Peyer's patch (tissue), 4 donors: ENCODE measurements at regions not wholly inside any gene's neighbourhood (a gene's known extent, or its start where the extent isn't known, plus 50 kb on each side); places are given as distances from the start of the nearest gene placed in this dataset.

ENCODE experiments used
- DNase-seq, 3 donors: peaks; one replicate each; pipeline ENCODE4 v3.0.0-alpha.2; 2017 to 2019
- H3K27ac ChIP-seq, 4 donors: fragments of 200-600 bp; sonication (generic); one replicate each; pipeline ENCODE4 v1.5.1; 2016 to 2019
- H3K27me3 ChIP-seq, 2 donors: fragments of 200-600 bp; sonication (generic); one replicate each; pipeline ENCODE4 v1.5.1; 2019
- H3K36me3 ChIP-seq, 3 donors: fragments of 200-600 bp; sonication (generic); one replicate each; pipeline ENCODE4 v1.5.1; 2016 to 2019
- H3K4me1 ChIP-seq, 4 donors: fragments of 200-600 bp; sonication (generic); one replicate each; pipeline ENCODE4 v1.5.1; 2016 to 2019
- H3K4me3 ChIP-seq, 4 donors: fragments of 200-600 bp; sonication (generic); 1 replicate in 3 of 4; 2 replicates in 1 of 4; pipeline ENCODE4 v1.5.1; 2016 to 2019; ENCODE audit warnings: mild to moderate bottlenecking in 1 of 4
- H3K9me3 ChIP-seq, 4 donors: fragments of 200-600 bp; sonication (generic); one replicate each; pipeline ENCODE4 v1.5.1; 2016 to 2019; ENCODE audit warnings: mild to moderate bottlenecking in 1 of 4
- POLR2A ChIP-seq, 2 donors: fragments of 450-650 bp; IDR thresholded peaks; one replicate each; pipeline ENCODE4 v1.5.1; 2017; ENCODE audit warnings: antibody characterized with exemption in 2 of 2, mild to moderate bottlenecking in 2 of 2, moderate library complexity in 2 of 2
- TF ChIP-seq, protein P1 (sequence below), 6 experiments: fragments of 450-650 bp in 4 of 6; fragments of 200-600 bp in 2 of 6; sonication (generic) in 1 of 6; IDR thresholded peaks; one replicate each; pipeline ENCODE4 v1.5.1; 2017 to 2019; ENCODE audit warnings: antibody characterized with exemption in 6 of 6, mild to moderate bottlenecking in 3 of 6, moderate library complexity in 1 of 6

DNA sequence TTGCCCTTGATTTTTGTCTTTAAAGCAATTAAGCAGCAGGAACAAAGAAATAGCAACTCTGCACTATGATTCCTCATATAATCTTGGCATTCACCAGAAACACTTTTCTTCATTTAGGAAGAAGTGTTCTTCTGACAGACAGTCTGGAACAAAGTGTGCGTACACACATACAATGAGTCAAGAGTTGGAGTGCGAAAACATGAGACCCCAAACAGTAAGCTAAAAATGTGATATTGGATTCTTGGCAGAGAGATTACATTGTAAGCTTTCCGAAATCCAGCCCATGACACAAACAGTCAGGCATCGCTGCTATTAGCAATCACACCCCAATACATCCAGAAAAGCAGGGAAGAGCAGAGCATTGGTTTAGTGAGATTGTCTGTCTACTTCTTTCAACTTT lies 306.7 kb upstream of the TBC1D5 start:
- H3K27me3 ChIP-seq: no peaks in the 10 kb centered on the region
- no peaks in the 10 kb centered on the region for H3K36me3 ChIP-seq
- no peak overlapping the region for H3K4me3 ChIP-seq
- no peak overlapping the region for H3K27ac ChIP-seq
- H3K9me3 ChIP-seq: no peaks in the 10 kb centered on the region
- TF ChIP-seq, protein P1, sequence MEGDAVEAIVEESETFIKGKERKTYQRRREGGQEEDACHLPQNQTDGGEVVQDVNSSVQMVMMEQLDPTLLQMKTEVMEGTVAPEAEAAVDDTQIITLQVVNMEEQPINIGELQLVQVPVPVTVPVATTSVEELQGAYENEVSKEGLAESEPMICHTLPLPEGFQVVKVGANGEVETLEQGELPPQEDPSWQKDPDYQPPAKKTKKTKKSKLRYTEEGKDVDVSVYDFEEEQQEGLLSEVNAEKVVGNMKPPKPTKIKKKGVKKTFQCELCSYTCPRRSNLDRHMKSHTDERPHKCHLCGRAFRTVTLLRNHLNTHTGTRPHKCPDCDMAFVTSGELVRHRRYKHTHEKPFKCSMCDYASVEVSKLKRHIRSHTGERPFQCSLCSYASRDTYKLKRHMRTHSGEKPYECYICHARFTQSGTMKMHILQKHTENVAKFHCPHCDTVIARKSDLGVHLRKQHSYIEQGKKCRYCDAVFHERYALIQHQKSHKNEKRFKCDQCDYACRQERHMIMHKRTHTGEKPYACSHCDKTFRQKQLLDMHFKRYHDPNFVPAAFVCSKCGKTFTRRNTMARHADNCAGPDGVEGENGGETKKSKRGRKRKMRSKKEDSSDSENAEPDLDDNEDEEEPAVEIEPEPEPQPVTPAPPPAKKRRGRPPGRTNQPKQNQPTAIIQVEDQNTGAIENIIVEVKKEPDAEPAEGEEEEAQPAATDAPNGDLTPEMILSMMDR (IDR thresholded peaks at IDR 0.05): no peak
- no peak for TF ChIP-seq POLR2A (IDR thresholded peaks at IDR 0.05)
- no peaks in the 10 kb centered on the region for H3K4me1 ChIP-seq
- DNase-seq: no peak

DNA sequence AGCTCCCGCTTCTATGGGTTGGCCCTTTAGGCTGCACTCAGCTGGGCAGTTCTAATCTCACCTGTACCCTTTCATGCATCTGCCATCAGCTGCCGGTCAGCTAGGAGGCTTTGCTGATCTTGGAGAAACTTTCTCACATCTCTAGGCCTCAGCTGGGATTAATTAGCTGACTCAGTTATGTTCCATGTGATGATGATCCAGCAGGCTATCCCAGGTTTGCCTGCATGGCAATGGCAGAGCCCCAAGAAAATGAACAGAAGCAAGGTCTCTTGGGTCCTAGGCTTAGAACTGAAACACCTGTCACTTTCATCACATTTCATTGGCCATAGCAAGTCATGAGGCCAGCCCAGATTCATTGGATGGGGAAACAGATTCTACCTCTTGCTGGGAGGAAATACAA lies 304.6 kb upstream of the TBC1D5 start:
- TF ChIP-seq POLR2A (IDR thresholded peaks at IDR 0.05): no peak
- TF ChIP-seq, protein P1 (IDR thresholded peaks at IDR 0.05): no peak
- no peak for DNase-seq
- no peaks in the 10 kb centered on the region for H3K9me3 ChIP-seq
- no peaks in the 10 kb centered on the region for H3K36me3 ChIP-seq
- no peak overlapping the region for H3K4me3 ChIP-seq
- H3K4me1 ChIP-seq: no peaks in the 10 kb centered on the region
- no peak overlapping the region for H3K27ac ChIP-seq
- H3K27me3 ChIP-seq: no peaks in the 10 kb centered on the region

DNA sequence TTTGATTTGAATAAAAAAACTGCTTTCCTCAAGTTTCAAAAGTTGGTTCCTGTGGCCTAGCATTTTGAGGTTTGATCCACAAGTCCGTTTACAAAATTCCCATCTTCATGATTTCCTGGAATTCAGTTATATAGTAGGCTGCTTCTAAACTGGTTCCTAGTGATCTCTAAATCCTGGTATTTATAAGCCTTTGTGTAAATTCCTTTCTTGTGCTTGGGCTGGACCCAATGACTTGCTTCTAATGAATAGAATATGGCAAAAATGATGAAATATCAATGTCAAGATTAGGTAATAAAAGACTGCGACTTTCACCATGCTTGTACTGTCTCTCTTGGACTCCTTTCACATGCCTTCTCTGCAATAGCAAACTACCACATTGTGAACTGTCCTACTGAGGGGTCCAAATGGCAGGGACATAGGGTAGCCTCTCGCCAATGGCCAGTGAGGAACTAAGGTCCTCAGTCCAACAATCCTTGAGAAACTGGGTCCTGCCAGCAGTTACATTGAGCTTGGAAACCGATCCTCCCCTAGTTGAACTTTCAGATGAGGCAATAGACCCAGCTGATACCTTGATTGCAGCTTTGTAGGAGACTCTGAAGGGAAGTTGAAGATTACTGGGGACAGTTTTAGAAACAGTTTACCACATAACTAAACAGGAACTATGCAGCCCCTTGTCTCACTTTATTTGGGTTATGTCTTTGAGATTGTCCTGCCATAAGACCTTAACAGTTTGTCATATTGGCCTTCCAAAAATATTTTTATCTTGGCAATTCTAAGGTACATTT lies 303.9 kb upstream of the TBC1D5 start:
- Histone ChIP-seq H3K4me1 (no peaks in the 10 kb centered on the region), H3K4me3 (no peak overlapping the region), H3K27ac (no peak overlapping the region), H3K27me3 (no peaks in the 10 kb centered on the region), H3K36me3 (no peaks in the 10 kb centered on the region), H3K9me3 (no peaks in the 10 kb centered on the region)
- no peak for DNase-seq
- TF ChIP-seq POLR2A (IDR thresholded peaks at IDR 0.05): no peak
- TF ChIP-seq, protein P1 (IDR thresholded peaks at IDR 0.05): no peak

DNA sequence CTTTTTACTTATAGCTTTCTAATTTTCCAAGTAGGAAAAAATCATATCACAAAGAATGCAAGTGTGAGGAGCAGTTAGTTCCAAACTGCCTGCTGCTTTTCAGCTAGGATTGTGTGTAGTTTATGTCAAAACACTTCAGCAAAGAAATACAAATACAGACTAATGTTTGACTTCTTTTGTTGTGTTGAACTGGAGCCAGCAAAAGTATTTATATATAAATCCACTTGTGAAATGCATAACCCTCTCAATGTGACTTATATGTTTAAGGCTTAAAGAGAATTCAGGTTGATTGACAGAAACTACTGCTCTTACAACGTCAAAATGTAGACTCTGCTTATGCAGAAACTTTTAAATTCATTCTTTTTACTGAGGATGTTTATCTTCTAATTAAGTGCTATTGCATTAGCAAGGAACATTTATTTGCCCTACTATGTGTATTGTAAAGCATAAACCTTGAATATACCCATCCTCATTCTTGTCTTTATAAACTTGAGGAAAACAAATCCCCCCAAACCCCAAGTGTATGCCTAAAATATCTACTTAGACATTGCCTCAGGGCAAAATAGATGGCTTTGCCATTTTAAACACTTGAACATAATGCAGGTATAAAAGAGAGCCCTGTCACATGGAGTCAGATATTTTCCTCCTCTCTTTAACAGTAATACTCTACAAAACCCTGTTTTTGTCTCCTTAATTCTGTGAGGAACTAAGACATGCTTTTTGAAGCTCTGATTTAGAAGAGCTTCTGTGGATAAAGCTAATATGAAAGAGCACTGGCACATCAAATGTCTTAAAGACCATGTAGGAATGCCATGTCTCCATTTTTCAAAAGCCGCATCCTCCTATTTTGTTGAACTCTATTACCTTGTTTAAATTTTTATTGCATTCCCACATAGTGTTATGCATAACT lies 302.8 kb upstream of the TBC1D5 start:
- Histone ChIP-seq H3K4me1 (no peaks in the 10 kb centered on the region), H3K36me3 (no peaks in the 10 kb centered on the region), H3K9me3 (no peaks in the 10 kb centered on the region), H3K27ac (no peak overlapping the region), H3K27me3 (no peaks in the 10 kb centered on the region), H3K4me3 (no peak overlapping the region)
- no peak for DNase-seq
- TF ChIP-seq POLR2A (IDR thresholded peaks at IDR 0.05): no peak
- TF ChIP-seq, protein P1 (IDR thresholded peaks at IDR 0.05): no peak

DNA sequence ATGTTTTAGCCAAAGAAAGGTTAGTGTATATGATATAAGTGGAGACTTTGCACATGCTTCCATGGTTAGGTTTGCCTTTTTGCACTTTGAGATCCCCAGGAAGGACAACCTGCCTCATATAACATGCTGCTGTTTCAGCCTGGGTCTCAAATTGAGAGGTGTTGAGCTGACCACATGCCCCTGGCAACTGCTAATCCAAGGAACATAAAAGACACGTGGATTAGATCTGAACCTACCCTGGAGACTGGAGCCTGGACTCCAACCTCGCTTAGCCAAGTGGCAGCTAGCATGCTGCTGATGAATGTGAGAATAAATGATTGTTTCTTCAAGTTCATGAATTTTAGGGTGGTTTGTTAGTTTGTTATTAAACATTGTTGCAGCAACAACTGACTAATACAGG lies 301.8 kb upstream of the TBC1D5 start:
- H3K27ac ChIP-seq: no peak overlapping the region
- H3K9me3 ChIP-seq: no peaks in the 10 kb centered on the region
- no peaks in the 10 kb centered on the region for H3K27me3 ChIP-seq
- TF ChIP-seq, protein P1 (IDR thresholded peaks at IDR 0.05): no peak
- no peak for TF ChIP-seq POLR2A (IDR thresholded peaks at IDR 0.05)
- DNase-seq: no peak
- H3K4me1 ChIP-seq: no peaks in the 10 kb centered on the region
- no peaks in the 10 kb centered on the region for H3K36me3 ChIP-seq
- H3K4me3 ChIP-seq: no peak overlapping the region
